ENCODE measurements at regions not wholly inside any gene's neighbourhood (a gene's known extent, or its start where the extent isn't known, plus 50 kb on each side); places are given as distances from the start of the nearest gene placed in this dataset.

DNA sequence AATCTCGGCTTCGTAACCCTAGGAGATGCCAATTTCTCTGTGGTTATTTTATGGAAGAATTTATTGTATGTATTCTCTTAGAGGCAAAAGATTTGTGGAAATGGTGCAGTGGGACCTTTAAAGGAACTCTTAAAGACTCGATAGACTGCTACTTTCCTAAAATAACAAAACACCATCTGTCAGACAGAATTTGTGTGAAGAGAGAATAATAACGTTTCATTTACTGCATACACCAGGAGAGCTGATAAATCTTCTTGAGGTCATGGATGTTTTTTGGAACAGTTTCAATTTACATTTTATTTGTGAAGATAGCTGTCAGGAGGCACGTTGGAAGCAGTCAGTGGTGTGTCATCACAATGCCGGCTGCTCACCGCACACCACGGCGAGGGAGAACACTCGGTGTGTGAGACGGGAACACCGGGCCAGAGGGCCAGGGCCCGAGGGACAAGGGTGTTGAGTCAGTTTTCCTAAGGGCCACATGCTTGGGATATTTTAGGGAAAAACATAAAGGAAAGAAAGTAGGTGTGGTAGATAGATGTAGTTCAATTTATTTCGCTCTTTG lies 1681.0 kb upstream of the DDX18 start:
- no peak overlapping the region for H3K27ac Mint-ChIP-seq (ENCODE audit: unreplicated experiment)
- H3K4me3 Mint-ChIP-seq, result no peak overlapping the region
- no peaks in the 10 kb centered on the region for H3K27me3 Mint-ChIP-seq (ENCODE audit: low read depth)
- no peaks in the 10 kb centered on the region for H3K4me1 Mint-ChIP-seq
- no peak for DNase-seq (ENCODE audit: low read depth, low spot score)
- TF ChIP-seq, protein P1, sequence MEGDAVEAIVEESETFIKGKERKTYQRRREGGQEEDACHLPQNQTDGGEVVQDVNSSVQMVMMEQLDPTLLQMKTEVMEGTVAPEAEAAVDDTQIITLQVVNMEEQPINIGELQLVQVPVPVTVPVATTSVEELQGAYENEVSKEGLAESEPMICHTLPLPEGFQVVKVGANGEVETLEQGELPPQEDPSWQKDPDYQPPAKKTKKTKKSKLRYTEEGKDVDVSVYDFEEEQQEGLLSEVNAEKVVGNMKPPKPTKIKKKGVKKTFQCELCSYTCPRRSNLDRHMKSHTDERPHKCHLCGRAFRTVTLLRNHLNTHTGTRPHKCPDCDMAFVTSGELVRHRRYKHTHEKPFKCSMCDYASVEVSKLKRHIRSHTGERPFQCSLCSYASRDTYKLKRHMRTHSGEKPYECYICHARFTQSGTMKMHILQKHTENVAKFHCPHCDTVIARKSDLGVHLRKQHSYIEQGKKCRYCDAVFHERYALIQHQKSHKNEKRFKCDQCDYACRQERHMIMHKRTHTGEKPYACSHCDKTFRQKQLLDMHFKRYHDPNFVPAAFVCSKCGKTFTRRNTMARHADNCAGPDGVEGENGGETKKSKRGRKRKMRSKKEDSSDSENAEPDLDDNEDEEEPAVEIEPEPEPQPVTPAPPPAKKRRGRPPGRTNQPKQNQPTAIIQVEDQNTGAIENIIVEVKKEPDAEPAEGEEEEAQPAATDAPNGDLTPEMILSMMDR (conservative IDR thresholded peaks at IDR 0.05), result no peak
- no peaks in the 10 kb centered on the region for H3K9me3 Mint-ChIP-seq
- H3K36me3 Mint-ChIP-seq (ENCODE audit: low read depth), result no peaks in the 10 kb centered on the region

DNA sequence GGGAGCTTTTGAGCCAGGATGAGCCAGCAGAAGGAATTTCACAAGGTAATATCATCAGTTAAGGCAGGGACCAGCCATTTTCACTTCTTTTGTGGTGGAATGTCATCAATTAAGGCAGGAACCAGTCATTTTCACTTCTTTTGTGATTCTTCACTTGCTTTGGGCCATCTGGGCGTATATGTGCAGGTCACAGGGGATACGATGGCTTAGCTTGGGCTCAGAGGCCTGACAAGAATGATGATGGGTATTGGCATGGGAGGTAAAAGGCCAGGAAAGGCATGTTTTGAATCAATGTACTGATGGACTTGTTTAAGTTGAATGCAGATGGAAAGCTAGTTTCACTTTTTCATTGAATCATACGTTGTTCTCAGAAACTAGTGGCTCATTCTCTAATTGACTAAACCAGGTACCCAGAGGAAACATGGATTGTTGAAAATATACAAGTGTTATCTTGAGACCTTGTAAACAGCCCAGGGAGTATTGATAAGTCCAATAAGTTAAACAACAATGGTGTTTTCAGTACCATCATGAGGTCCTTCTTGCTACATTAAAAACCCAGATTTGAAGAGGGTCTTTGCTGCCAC lies 1672.5 kb upstream of the DDX18 start:
- H3K27ac Mint-ChIP-seq (ENCODE audit: unreplicated experiment), result no peak overlapping the region
- no peak for DNase-seq (ENCODE audit: low read depth, low spot score)
- H3K4me1 Mint-ChIP-seq, result peaks cover 17% of the 10 kb centered on the region
- no peaks in the 10 kb centered on the region for H3K27me3 Mint-ChIP-seq (ENCODE audit: low read depth)
- H3K36me3 Mint-ChIP-seq (ENCODE audit: low read depth), result no peaks in the 10 kb centered on the region
- peaks cover 2% of the 10 kb centered on the region for H3K9me3 Mint-ChIP-seq
- TF ChIP-seq, protein P1 (conservative IDR thresholded peaks at IDR 0.05), result no peak
- no peak overlapping the region for H3K4me3 Mint-ChIP-seq

DNA sequence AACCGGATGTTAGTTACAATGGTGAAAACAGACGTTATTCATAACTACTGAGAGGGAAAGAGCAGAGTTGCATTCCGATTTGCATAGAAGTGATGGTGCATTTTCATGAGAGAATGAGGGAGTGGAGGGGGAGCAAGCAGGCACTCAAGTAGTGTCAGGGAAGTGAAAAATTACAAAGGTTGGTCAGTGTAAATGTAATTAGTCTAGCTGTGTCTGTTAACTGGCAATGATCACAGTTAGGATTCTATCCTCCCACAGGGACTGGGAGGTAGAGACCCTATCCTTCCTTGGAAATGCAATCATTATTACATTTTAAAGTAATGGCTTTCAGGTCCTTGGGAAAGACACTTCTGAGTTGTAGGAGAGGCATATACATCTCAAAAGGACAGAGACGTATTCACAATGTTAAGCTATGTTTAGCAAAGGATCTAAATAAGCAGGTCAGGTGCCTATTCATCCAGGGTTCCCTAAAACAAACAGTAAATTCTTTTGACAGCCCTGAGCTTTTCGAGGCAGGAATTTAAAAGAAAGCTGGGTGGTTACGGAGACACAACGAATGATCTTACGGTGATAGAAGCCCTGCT lies 1671.8 kb upstream of the DDX18 start:
- Mint-ChIP-seq H3K27ac (ENCODE audit: unreplicated experiment) (no peak overlapping the region), H3K36me3 (ENCODE audit: low read depth) (no peaks in the 10 kb centered on the region), H3K4me1 (peaks cover 17% of the 10 kb centered on the region), H3K27me3 (ENCODE audit: low read depth) (no peaks in the 10 kb centered on the region), H3K9me3 (peaks cover 2% of the 10 kb centered on the region), H3K4me3 (no peak overlapping the region)
- no peak for DNase-seq (ENCODE audit: low read depth, low spot score)
- TF ChIP-seq, protein P1 (conservative IDR thresholded peaks at IDR 0.05), result no peak

DNA sequence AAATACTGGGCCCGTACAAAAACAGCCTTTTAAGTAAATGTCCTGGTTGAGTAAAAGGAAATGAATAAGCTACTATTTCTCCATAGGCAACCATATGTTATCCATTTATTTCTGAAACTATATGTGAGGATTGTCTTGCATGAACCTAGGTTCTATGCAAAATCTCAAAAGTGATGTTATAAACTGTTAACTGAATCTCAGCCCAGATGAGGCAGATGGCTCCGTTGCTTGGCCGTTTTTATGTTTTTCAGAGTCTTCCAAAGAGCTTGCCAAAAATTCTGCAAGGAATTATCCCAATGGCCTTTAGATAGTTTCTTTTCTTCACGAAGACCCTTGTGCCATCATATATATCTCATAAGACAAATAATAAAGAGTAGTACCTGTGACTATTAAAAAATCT lies 1669.5 kb upstream of the DDX18 start:
- H3K27me3 Mint-ChIP-seq (ENCODE audit: low read depth), result no peaks in the 10 kb centered on the region
- TF ChIP-seq, protein P1 (conservative IDR thresholded peaks at IDR 0.05), result no peak
- peaks cover 2% of the 10 kb centered on the region for H3K9me3 Mint-ChIP-seq
- no peak overlapping the region for H3K27ac Mint-ChIP-seq (ENCODE audit: unreplicated experiment)
- peaks cover 26% of the 10 kb centered on the region for H3K4me1 Mint-ChIP-seq
- DNase-seq (ENCODE audit: low read depth, low spot score), result no peak
- H3K36me3 Mint-ChIP-seq (ENCODE audit: low read depth), result no peaks in the 10 kb centered on the region
- no peak overlapping the region for H3K4me3 Mint-ChIP-seq

DNA sequence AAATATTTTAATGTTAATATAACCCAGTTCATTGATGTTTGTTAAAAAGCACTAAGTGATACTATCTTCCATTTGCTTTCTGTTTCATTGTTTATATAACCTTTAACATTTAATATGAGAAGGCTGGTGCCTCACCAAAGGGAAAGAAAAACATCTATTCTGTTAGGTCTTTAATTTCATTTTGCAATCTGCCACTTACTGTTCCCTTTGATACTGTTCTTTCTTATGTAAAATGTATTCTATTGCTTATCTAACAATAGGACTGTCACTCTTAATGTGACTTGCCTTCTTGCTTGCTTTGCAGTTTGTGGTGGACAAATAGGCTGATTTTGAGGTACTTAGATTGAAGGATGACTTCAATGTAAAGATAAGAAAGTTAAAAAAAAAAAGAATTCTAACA lies 1666.1 kb upstream of the DDX18 start:
- peaks cover 13% of the 10 kb centered on the region for H3K9me3 Mint-ChIP-seq
- H3K36me3 Mint-ChIP-seq (ENCODE audit: low read depth), result no peaks in the 10 kb centered on the region
- TF ChIP-seq, protein P1 (conservative IDR thresholded peaks at IDR 0.05), result no peak
- peaks cover 11% of the 10 kb centered on the region for H3K4me1 Mint-ChIP-seq
- no peak for DNase-seq (ENCODE audit: low read depth, low spot score)
- H3K4me3 Mint-ChIP-seq, result no peak overlapping the region
- no peaks in the 10 kb centered on the region for H3K27me3 Mint-ChIP-seq (ENCODE audit: low read depth)
- no peak overlapping the region for H3K27ac Mint-ChIP-seq (ENCODE audit: unreplicated experiment)
